SJSA1 (cell line): ENCODE measurements at regions not wholly inside any gene's neighbourhood (a gene's known extent, or its start where the extent isn't known, plus 50 kb on each side); places are given as distances from the start of the nearest gene placed in this dataset.

ENCODE experiments used
- DNase-seq, 2 experiments: peaks; one replicate each; pipeline ENCODE4 v3.0.0-alpha.2; 2015 to 2020; ENCODE audit warnings: low spot score in 2 of 2, low read depth in 1 of 2
- H3K27ac ChIP-seq: fragments of 250-450 bp; sonication (Bioruptor Pico); 2 replicates; pipeline ENCODE4 v1.5.1; 2020; ENCODE audit warnings: mild to moderate bottlenecking, moderate library complexity
- H3K27me3 ChIP-seq: fragments of 250-450 bp; sonication (Bioruptor Pico); replicated peaks from 2 replicates; pipeline ENCODE4 v1.5.1; 2020; ENCODE audit warnings: mild to moderate bottlenecking, moderate library complexity
- H3K36me3 ChIP-seq: fragments of 250-450 bp; sonication (Bioruptor Pico); 2 replicates; pipeline ENCODE4 v1.5.1; 2020; ENCODE audit warnings: mild to moderate bottlenecking
- H3K4me1 ChIP-seq: fragments of 250-450 bp; sonication (Bioruptor Pico); replicated peaks from 2 replicates; pipeline ENCODE4 v1.6.1; 2021; ENCODE audit warnings: mild to moderate bottlenecking
- H3K4me3 ChIP-seq: fragments of 250-450 bp; sonication (Bioruptor Pico); 2 replicates; pipeline ENCODE4 v1.5.1; 2020; ENCODE audit warnings: mild to moderate bottlenecking
- H3K9me3 ChIP-seq: fragments of 250-450 bp; sonication (Bioruptor Pico); replicated peaks from 2 replicates; pipeline ENCODE4 v1.5.1; 2020; ENCODE audit warnings: mild to moderate bottlenecking

- Histone ChIP-seq H3K36me3 (no peaks in the 10 kb centered on the region), H3K27ac (no peak overlapping the region), H3K4me3 (no peak overlapping the region), H3K4me1 (no peaks in the 10 kb centered on the region), H3K27me3 (no peaks in the 10 kb centered on the region), H3K9me3 (no peaks in the 10 kb centered on the region)
- DNase-seq = no peak
Observed at GRCh38 chr10:1968257-1969033, 231.1 kb upstream of the ADARB2 start.

GRCh38 chr10:1966712-1967376, 229.5 kb upstream of the ADARB2 start:
- Histone ChIP-seq H3K36me3 (no peaks in the 10 kb centered on the region), H3K27ac (no peak overlapping the region), H3K9me3 (no peaks in the 10 kb centered on the region), H3K4me3 (no peak overlapping the region), H3K4me1 (no peaks in the 10 kb centered on the region), H3K27me3 (no peaks in the 10 kb centered on the region)
- no peak for DNase-seq

GRCh38 chr10:1964476-1964875, 227.2 kb upstream of the ADARB2 start:
- H3K27me3 ChIP-seq = no peaks in the 10 kb centered on the region
- no peaks in the 10 kb centered on the region for H3K4me1 ChIP-seq
- DNase-seq = no peak
- H3K4me3 ChIP-seq = no peak overlapping the region
- H3K36me3 ChIP-seq = no peaks in the 10 kb centered on the region
- no peaks in the 10 kb centered on the region for H3K9me3 ChIP-seq
- H3K27ac ChIP-seq = no peak overlapping the region

GRCh38 chr10:1963341-1963740, 226.0 kb upstream of the ADARB2 start:
- Histone ChIP-seq H3K27me3 (no peaks in the 10 kb centered on the region), H3K36me3 (no peaks in the 10 kb centered on the region), H3K27ac (no peak overlapping the region), H3K9me3 (no peaks in the 10 kb centered on the region), H3K4me1 (no peaks in the 10 kb centered on the region), H3K4me3 (no peak overlapping the region)
- no peak for DNase-seq

- DNase-seq = no peak
- Histone ChIP-seq H3K4me1 (no peaks in the 10 kb centered on the region), H3K27me3 (no peaks in the 10 kb centered on the region), H3K36me3 (no peaks in the 10 kb centered on the region), H3K4me3 (no peak overlapping the region), H3K9me3 (no peaks in the 10 kb centered on the region), H3K27ac (no peak overlapping the region)
Observed at GRCh38 chr10:1961989-1962388, 224.7 kb upstream of the ADARB2 start.

- Histone ChIP-seq H3K27ac (no peak overlapping the region), H3K4me3 (no peak overlapping the region), H3K27me3 (no peaks in the 10 kb centered on the region), H3K36me3 (no peaks in the 10 kb centered on the region), H3K9me3 (no peaks in the 10 kb centered on the region), H3K4me1 (no peaks in the 10 kb centered on the region)
- no peak for DNase-seq
Observed at GRCh38 chr10:1960982-1961381, 223.7 kb upstream of the ADARB2 start.

- no peak for DNase-seq
- H3K4me1 ChIP-seq = no peaks in the 10 kb centered on the region
- no peaks in the 10 kb centered on the region for H3K9me3 ChIP-seq
- no peaks in the 10 kb centered on the region for H3K27me3 ChIP-seq
- H3K4me3 ChIP-seq = no peak overlapping the region
- no peaks in the 10 kb centered on the region for H3K36me3 ChIP-seq
- no peak overlapping the region for H3K27ac ChIP-seq
Observed at GRCh38 chr10:1957057-1957456, 219.7 kb upstream of the ADARB2 start.

GRCh38 chr10:1954300-1954699, 217.0 kb upstream of the ADARB2 start:
- DNase-seq = no peak
- no peaks in the 10 kb centered on the region for H3K27me3 ChIP-seq
- no peaks in the 10 kb centered on the region for H3K9me3 ChIP-seq
- no peak overlapping the region for H3K4me3 ChIP-seq
- H3K27ac ChIP-seq = no peak overlapping the region
- no peaks in the 10 kb centered on the region for H3K4me1 ChIP-seq
- H3K36me3 ChIP-seq = no peaks in the 10 kb centered on the region

GRCh38 chr10:1952126-1953095, 215.1 kb upstream of the ADARB2 start:
- Histone ChIP-seq H3K27me3 (no peaks in the 10 kb centered on the region), H3K4me3 (no peak overlapping the region), H3K36me3 (no peaks in the 10 kb centered on the region), H3K9me3 (no peaks in the 10 kb centered on the region), H3K4me1 (no peaks in the 10 kb centered on the region), H3K27ac (no peak overlapping the region)
- DNase-seq = no peak

GRCh38 chr10:1950803-1951495, 213.6 kb upstream of the ADARB2 start:
- Histone ChIP-seq H3K4me3 (no peak overlapping the region), H3K4me1 (no peaks in the 10 kb centered on the region), H3K27ac (no peak overlapping the region), H3K36me3 (no peaks in the 10 kb centered on the region), H3K27me3 (no peaks in the 10 kb centered on the region), H3K9me3 (no peaks in the 10 kb centered on the region)
- DNase-seq = no peak

GRCh38 chr10:1947464-1948003, 210.2 kb upstream of the ADARB2 start:
- H3K4me3 ChIP-seq = no peak overlapping the region

GRCh38 chr10:1944487-1944886, 207.2 kb upstream of the ADARB2 start:
- H3K27ac ChIP-seq = no peak overlapping the region
- H3K4me1 ChIP-seq = no peaks in the 10 kb centered on the region
- no peaks in the 10 kb centered on the region for H3K27me3 ChIP-seq
- no peak for DNase-seq
- no peaks in the 10 kb centered on the region for H3K9me3 ChIP-seq
- H3K4me3 ChIP-seq = no peak overlapping the region
- H3K36me3 ChIP-seq = no peaks in the 10 kb centered on the region

More at GRCh38 chr10:1947464-1948003, 210.2 kb upstream of the ADARB2 start:
- no peaks in the 10 kb centered on the region for H3K4me1 ChIP-seq
- no peak overlapping the region for H3K27ac ChIP-seq
- no peaks in the 10 kb centered on the region for H3K27me3 ChIP-seq
- no peak for DNase-seq
- no peaks in the 10 kb centered on the region for H3K9me3 ChIP-seq
- no peaks in the 10 kb centered on the region for H3K36me3 ChIP-seq

GRCh38 chr10:1942478-1942877, 205.2 kb upstream of the ADARB2 start:
- Histone ChIP-seq H3K27me3 (no peaks in the 10 kb centered on the region), H3K9me3 (no peaks in the 10 kb centered on the region), H3K4me3 (no peak overlapping the region), H3K27ac (no peak overlapping the region), H3K4me1 (no peaks in the 10 kb centered on the region), H3K36me3 (no peaks in the 10 kb centered on the region)
- no peak for DNase-seq
